ENCODE measurements at regions not wholly inside any gene's neighbourhood (a gene's known extent, or its start where the extent isn't known, plus 50 kb on each side); places are given as distances from the start of the nearest gene placed in this dataset.

DNA sequence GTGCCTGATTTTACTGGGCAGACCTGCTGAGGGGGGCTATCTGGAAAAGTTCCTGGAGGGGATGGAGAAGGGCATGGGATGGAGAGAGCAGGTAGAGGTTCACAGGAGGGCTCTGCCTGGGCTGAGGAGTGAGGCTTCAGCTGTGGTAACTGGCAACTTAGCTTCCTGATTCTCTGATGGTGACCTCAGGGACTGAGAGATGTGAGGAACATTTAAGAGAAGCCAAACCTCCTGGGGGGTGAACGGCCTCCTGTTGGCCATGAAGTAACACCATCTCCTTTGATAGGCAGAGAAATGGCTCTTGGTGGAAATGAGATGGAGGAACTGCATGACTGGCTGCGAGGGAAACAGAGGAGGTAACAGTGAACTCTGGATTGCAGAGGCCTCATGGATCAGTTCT is 97.3 kb upstream of the ROPN1 start:
- H4K91ac ChIP-seq (replicated peaks; ENCODE audit: insufficient read length, low read length), result no peak overlapping the region
- no peak overlapping the region for H3K23ac ChIP-seq (ENCODE audit: insufficient read length)
- H2AFZ ChIP-seq (ENCODE audit: low read length), result no peak overlapping the region
- no peak overlapping the region for H3K4me2 ChIP-seq (ENCODE audit: insufficient read depth in 1 of 2, low read depth in 2 of 2, low read length in 2 of 2)
- no peak overlapping the region for H4K8ac ChIP-seq (ENCODE audit: extremely low read depth, insufficient read depth, low read length)
- no peak overlapping the region for H3K56ac ChIP-seq (replicated peaks; ENCODE audit: insufficient read length, low read depth, low read length)
- POLR2A ChIA-PET (ENCODE audit: partially characterized antibody), result no interaction called here
- no peak overlapping the region for H3K14ac ChIP-seq (ENCODE audit: insufficient read length)
- no peak overlapping the region for H2BK120ac ChIP-seq (replicated peaks; ENCODE audit: low read depth, low read length)
- H3K36me3 ChIP-seq (ENCODE audit: control insufficient read depth in 2 of 4, insufficient read depth in 4 of 4, low read length in 3 of 4), result no peaks in the 10 kb centered on the region
- no peak overlapping the region for H2BK5ac ChIP-seq (ENCODE audit: low read depth, low read length)
- no peaks in the 10 kb centered on the region for H3K79me1 ChIP-seq (ENCODE audit: low read depth, low read length)
- H2BK20ac ChIP-seq (ENCODE audit: low read length), result no peak overlapping the region
- H3K27ac ChIP-seq (ENCODE audit: low read depth, low read length), result no peak overlapping the region
- no peaks in the 10 kb centered on the region for H4K20me1 ChIP-seq (replicated peaks in 1 of 2; ENCODE audit: control insufficient read depth in 1 of 2, insufficient read depth in 2 of 2, low read length in 2 of 2)
- H3K4ac ChIP-seq (replicated peaks; ENCODE audit: insufficient read length, low read depth, low read length), result no peak overlapping the region
- no peak overlapping the region for H2AK5ac ChIP-seq (ENCODE audit: low read depth, low read length)
- H3K9ac ChIP-seq (replicated peaks in 1 of 4; ENCODE audit: extremely low read depth in 1 of 4, low read depth in 3 of 4, low read length in 3 of 4), result no peak overlapping the region
- H3K18ac ChIP-seq (ENCODE audit: extremely low read depth, low read length), result no peak overlapping the region
- FAIRE-seq (no peak), DNase-seq (ENCODE audit: low read depth in 1 of 2, low spot score in 2 of 2) (no peak)
- CTCF ChIA-PET (ENCODE audit: partially characterized antibody), result interaction anchor here (0.9 to 5.6 kb wide), 10 partner anchors 9 to 192 kb away, joined by 3 to 48 read pairs (median 5); partner anchors contain the start of gene KALRN
- no peak overlapping the region for H3K4me3 ChIP-seq (ENCODE audit: extremely low read depth in 1 of 4, insufficient read depth in 2 of 4, low read depth in 3 of 4, low read length in 4 of 4)
- no peak overlapping the region for H2BK15ac ChIP-seq (ENCODE audit: low read length)
- WGBS, 2 experiments (ENCODE audit: extremely low coverage in 1 of 2, insufficient coverage in 1 of 2, insufficient read length in 1 of 2, insufficient replicate concordance in 2 of 2, low coverage in 1 of 2, low lambda C conversion rate in 2 of 2, missing lambda C conversion rate in 1 of 2), result 79% methylated on average over 2 of the region's 2 CpGs; no CpG with 5 or more reads in 1 of the 2 experiments
- no peaks in the 10 kb centered on the region for H3K23me2 ChIP-seq (ENCODE audit: low read depth, low read length)
- no peak overlapping the region for H2BK12ac ChIP-seq (ENCODE audit: low read depth, low read length)
- no peaks in the 10 kb centered on the region for H3K9me3 ChIP-seq (ENCODE audit: insufficient read depth in 2 of 2, low read depth in 1 of 2, low read length in 1 of 2)
- no peaks in the 10 kb centered on the region for H3K79me2 ChIP-seq (ENCODE audit: control insufficient read depth in 1 of 2, insufficient read depth in 2 of 2, low read length in 2 of 2)
- no peak overlapping the region for H4K5ac ChIP-seq (ENCODE audit: insufficient read length, low read depth, low read length)
- H3K27me3 ChIP-seq (replicated peaks in 1 of 4; ENCODE audit: control insufficient read depth in 3 of 4, extremely low read depth in 1 of 4, insufficient read depth in 3 of 4, low read length in 3 of 4), result no peaks in the 10 kb centered on the region
- no peaks in the 10 kb centered on the region; a peak in 1 of 7 replicates for H3K4me1 ChIP-seq (replicated peaks in 1 of 4; ENCODE audit: control insufficient read depth in 3 of 4, insufficient read depth in 4 of 4, low read length in 3 of 4)
- TF ChIP-seq CBX5 (IDR thresholded peaks at IDR 0.05; ENCODE audit: low read depth, low read length), result no peak
